GM12874 (cell line): ENCODE measurements at regions not wholly inside any gene's neighbourhood (a gene's known extent, or its start where the extent isn't known, plus 50 kb on each side); places are given as distances from the start of the nearest gene placed in this dataset.

ENCODE experiments used
- CTCF ChIP-seq: IDR thresholded peaks from 2 replicates; pipeline ENCODE4 v1.5.1; 2011; ENCODE audit warnings: low read depth, mild to moderate bottlenecking, control low read depth, low read length, moderate library complexity; ENCODE audit not compliant: insufficient read depth

- TF ChIP-seq CTCF: no peak
These were observed 502.8 kb downstream of the LRRC70 start for GRCh38 chr5:63081402-63081801.

DNA sequence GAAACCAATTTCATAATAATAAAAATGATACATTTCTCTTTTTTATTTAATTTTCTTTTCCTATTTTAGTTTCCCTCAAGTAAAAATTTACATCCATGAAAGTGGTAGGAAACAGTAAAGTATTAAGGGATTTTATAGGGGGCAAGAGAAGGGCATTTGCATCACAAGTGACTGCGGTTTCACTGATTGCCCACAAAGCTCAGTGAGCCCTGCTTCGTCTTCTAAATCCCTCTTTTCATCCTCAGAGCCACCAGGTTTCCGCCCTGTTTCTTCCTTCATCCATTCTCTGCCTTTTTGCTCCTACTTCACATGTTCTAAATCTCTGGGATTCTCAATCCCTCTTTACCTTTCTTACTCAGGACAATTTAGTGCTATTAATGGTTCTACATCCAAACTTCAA lies 491.4 kb downstream of the LRRC70 start:
- no peak for TF ChIP-seq CTCF

DNA sequence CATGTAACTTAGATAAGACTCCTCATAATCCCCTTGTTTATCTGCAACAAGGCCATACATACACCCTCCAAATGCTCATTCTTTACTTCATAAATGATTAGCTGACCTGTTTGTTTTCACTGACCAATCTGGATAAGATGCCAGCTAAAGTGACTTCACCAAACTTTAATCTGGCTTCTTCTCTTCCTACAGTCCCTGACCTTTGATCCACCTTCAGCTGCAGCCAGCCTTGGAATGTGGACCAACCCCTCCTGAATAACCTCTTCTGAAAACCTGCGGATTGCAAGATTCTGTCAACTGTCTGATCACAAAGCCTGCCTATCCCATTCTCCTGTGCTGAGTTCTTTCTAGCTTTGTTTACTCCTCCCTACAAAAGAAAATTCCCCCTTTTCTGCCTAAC lies 476.8 kb downstream of the LRRC70 start:
- TF ChIP-seq CTCF: no peak

DNA sequence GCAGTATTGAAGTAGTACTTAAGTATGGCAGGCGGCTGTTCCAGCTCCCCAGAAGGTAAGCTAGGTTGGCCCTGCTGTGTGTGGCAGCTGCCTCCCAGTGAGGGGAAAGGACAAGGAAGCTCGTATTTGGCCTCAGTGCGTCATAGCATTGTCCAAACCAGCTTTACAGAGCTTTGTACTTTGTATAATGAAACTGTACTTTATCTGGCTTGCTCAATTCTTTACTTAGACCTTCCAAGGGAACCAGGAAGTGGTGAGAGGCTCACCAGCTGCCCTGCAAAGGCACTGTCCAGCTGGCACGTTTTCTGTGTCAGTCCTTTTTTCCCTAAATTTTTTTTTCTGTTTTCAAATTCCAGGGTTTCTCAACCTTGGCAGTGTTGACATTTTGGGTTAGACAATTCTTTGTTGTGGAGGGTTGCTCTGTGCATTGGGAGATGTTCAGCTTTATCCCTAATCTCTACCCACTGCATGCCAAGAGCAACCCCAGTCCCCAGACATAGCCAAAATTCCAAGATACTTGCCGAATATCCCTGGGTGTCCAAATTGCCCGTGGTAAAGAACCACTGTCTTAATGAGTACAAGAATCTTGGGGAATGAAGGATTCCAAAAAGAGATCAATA lies 474.5 kb downstream of the LRRC70 start:
- TF ChIP-seq CTCF: no peak

- TF ChIP-seq CTCF: no peak
These were observed 472.3 kb downstream of the LRRC70 start for GRCh38 chr5:63050916-63051315.

DNA sequence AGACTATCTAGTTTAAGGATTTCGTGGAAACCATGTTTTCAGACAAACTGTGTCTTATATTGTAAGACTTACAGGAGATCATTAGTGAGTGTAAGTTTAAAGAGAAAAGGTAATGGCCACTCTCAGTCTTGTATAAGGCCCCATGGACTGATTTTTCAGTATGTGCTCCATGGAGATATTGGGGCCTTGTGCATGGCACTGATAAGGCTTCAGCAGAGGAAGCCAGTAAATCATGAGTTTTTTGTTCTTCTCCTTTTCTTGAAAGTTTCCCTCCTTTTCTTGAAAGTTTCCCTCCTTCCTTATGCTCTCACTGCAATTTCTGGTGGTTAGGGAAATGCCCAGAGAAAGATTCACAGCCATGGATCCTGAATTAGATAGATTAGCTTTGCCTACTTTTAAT lies 471.3 kb downstream of the LRRC70 start:
- TF ChIP-seq CTCF: no peak

DNA sequence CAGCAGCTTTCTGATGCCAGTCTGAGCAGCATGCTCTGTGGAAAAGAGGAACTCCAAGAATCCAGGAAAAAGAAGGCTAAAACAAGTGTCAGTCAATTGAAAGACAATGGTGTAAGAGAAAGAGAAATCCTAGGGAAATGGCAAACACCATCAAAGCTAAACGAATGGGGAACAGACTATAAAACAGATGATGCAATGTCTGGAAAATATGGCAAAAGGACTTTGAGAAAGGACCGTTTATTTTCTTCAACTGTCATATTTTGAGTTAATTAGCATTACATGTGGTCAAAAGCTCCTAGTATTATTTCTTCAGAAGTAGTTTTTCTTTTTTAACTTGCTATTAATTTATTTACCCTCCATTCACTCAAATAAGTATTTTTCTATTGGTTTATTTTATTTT lies 465.2 kb downstream of the LRRC70 start:
- TF ChIP-seq CTCF: no peak
